ENCODE measurements at regions not wholly inside any gene's neighbourhood (a gene's known extent, or its start where the extent isn't known, plus 50 kb on each side); places are given as distances from the start of the nearest gene placed in this dataset.

DNA sequence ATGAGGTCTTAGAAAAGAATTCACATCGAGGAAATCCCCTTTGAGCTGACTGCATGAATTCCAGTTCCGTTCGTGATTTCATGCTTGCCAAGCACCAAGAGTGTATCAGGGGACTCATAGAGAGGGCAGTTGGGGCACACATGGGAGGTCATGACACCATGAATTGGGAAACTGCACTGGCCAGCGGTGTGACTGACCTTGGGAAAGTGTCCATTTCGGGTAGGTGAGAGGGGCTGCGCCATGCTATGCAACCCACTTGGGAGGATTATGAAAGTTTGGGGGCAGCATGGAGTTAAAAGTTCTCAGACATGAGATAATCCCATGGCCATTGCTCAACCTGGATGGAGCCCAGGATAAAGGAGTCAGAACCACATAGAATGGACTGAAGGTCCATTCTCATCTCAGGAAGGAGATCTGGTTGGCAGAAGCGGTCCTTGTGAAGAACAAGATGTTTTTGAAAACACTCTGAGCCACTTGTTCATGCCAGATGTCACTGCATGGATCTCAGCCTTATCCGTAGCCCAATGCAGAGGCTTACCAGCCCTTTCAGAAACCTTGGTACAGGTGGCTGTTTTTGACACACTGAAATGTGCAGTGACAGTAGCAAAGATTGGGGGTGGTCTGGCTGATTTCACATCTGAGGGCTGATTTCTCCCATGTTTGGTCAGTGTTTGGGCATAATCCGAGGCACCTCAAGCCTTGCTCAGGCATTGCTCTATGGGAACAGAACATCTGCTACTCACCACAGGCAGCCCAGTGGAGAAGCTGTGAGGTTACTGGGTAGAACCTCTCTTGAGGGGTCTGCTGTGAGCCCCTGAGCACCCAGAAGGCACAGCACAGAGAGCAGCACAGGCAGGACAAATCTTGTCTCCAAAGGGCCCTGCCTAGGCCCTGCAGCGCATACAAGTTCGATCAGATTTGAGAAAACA, 252.3 kb downstream of the CXCL12 start:
- 82% methylated on average over 10 of the region's 11 CpGs for WGBS
- Histone ChIP-seq H3K27ac (replicated peaks in 1 of 4) (no peak overlapping the region), H3K9me3 (no peaks in the 10 kb centered on the region)

DNA sequence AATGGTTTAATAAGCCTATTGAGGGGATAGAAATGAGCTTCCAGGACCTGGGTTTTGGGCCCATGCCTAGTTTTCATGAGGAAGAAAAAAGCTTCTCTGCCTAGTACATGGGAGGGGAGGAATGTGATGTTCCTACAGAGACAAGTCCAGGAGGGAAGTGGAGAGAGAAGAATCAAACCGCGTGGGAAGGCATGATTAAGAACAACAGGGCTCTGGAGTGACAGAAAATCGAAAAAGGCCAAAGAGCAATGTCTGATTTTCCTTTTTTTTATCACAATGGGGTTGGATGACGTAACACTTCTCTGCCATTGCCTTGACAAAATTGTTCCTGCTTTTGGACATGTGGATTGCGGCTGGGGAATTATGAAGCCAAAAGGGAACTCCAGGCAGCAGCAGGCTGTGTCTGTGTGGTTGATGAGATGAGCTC, 258.6 kb downstream of the CXCL12 start:
- peak; percentile 75 for DNase-seq (ENCODE audit: extremely low spot score)
- whole genome bisulfite sequencing: 79% methylated on average over 5 of the region's 5 CpGs
- no peak for TF ChIP-seq POLR2AphosphoS5 (IDR thresholded peaks at IDR 0.05)
- TF ChIP-seq EP300 (IDR thresholded peaks at IDR 0.05): no peak
- no peak for TF ChIP-seq POLR2A (IDR thresholded peaks at IDR 0.05; ENCODE audit: low read depth)
- no peak overlapping the region for H3K27ac ChIP-seq (replicated peaks in 1 of 4)
- no peaks in the 10 kb centered on the region for H3K36me3 ChIP-seq
- intact Hi-C loops (cut with DNase I): no loop called here
- no peaks in the 10 kb centered on the region for H3K4me1 ChIP-seq
- no peaks in the 10 kb centered on the region for H3K27me3 ChIP-seq
- H3K9me3 ChIP-seq: no peaks in the 10 kb centered on the region
- H3K4me3 ChIP-seq: no peak overlapping the region

More for the DNA sequence above, 252.3 kb downstream of the CXCL12 start:
- H3K27me3 ChIP-seq: no peaks in the 10 kb centered on the region
- H3K4me1 ChIP-seq: peaks cover 0 to 11% (median 0%) of the 10 kb centered on the region in 4 donors
- TF ChIP-seq, protein P1, sequence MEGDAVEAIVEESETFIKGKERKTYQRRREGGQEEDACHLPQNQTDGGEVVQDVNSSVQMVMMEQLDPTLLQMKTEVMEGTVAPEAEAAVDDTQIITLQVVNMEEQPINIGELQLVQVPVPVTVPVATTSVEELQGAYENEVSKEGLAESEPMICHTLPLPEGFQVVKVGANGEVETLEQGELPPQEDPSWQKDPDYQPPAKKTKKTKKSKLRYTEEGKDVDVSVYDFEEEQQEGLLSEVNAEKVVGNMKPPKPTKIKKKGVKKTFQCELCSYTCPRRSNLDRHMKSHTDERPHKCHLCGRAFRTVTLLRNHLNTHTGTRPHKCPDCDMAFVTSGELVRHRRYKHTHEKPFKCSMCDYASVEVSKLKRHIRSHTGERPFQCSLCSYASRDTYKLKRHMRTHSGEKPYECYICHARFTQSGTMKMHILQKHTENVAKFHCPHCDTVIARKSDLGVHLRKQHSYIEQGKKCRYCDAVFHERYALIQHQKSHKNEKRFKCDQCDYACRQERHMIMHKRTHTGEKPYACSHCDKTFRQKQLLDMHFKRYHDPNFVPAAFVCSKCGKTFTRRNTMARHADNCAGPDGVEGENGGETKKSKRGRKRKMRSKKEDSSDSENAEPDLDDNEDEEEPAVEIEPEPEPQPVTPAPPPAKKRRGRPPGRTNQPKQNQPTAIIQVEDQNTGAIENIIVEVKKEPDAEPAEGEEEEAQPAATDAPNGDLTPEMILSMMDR (IDR thresholded peaks at IDR 0.05): no peak
- peak in 1 of 2 donors; percentile 32 for TF ChIP-seq POLR2AphosphoS5 (IDR thresholded peaks at IDR 0.05)
- peak; percentile 91 for DNase-seq (ENCODE audit: extremely low spot score)
- H3K4me3 ChIP-seq: no peak overlapping the region
- no peaks in the 10 kb centered on the region for H3K36me3 ChIP-seq
- intact Hi-C loops (cut with DNase I): no loop called here

DNA sequence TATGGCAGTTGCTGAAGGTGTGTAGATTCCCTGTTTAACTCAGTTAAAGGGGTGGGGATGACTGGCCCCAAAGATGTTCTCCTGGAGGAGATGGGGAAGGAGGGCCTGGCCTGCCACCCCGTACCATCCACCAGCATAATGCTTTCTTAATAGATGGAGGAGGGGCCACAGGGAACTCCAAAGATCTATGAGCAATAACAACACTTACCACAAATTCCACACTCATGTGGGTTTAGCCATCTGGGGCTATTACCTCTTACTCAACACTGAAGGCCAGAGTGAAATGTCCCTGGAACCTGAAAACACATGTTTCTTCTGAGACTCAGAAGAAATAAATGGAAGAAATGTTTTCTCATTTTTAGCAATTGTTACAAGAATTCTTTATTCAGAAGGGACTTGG, 259.0 kb downstream of the CXCL12 start:
- H3K4me3 ChIP-seq: no peak overlapping the region
- intact Hi-C loops (cut with DNase I): no loop called here
- 100% methylated on average over 1 of the region's 1 CpG for whole genome bisulfite sequencing
- no peaks in the 10 kb centered on the region for H3K4me1 ChIP-seq
- peak; percentile 84 for DNase-seq (ENCODE audit: extremely low spot score)
- no peaks in the 10 kb centered on the region for H3K36me3 ChIP-seq
- H3K27ac ChIP-seq (replicated peaks in 1 of 4): no peak overlapping the region
- TF ChIP-seq, protein P1 (IDR thresholded peaks at IDR 0.05): no peak
- TF ChIP-seq POLR2A (IDR thresholded peaks at IDR 0.05; ENCODE audit: low read depth) (no peak), POLR2AphosphoS5 (IDR thresholded peaks at IDR 0.05) (no peak), EP300 (IDR thresholded peaks at IDR 0.05) (no peak)
- no peaks in the 10 kb centered on the region for H3K27me3 ChIP-seq
- no peaks in the 10 kb centered on the region for H3K9me3 ChIP-seq

DNA sequence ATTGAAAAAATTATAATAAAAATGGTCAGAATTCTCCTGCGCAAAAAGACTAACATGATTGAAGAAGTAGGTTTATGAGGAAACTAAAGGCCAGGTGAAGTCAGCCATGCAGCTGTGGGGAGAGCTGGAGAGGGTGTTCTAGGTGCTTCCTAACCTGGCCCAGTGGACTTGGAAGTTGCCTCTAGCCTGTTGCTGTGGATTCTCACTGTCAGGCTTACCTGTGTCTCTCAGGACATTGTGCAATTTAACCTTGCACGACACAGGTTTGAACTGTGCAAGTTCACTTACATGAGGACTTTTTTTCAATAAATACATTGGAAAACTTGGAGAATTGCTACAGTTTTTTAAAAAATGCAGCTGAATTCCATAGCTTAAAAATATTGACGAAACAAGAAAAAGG, 266.4 kb downstream of the CXCL12 start:
- TF ChIP-seq EP300 (IDR thresholded peaks at IDR 0.05) (no peak), POLR2AphosphoS5 (IDR thresholded peaks at IDR 0.05) (no peak), POLR2A (IDR thresholded peaks at IDR 0.05; ENCODE audit: low read depth) (no peak)
- TF ChIP-seq, protein P1 (IDR thresholded peaks at IDR 0.05): no peak
- H3K27me3 ChIP-seq: no peaks in the 10 kb centered on the region
- intact Hi-C loops (cut with DNase I): no loop called here
- no peaks in the 10 kb centered on the region for H3K9me3 ChIP-seq
- DNase-seq (ENCODE audit: extremely low spot score): no peak
- H3K27ac ChIP-seq (replicated peaks in 1 of 4): no peak overlapping the region
- no peaks in the 10 kb centered on the region for H3K4me1 ChIP-seq
- H3K4me3 ChIP-seq: no peak overlapping the region
- WGBS: 91% methylated on average over 3 of the region's 3 CpGs
- no peaks in the 10 kb centered on the region for H3K36me3 ChIP-seq

DNA sequence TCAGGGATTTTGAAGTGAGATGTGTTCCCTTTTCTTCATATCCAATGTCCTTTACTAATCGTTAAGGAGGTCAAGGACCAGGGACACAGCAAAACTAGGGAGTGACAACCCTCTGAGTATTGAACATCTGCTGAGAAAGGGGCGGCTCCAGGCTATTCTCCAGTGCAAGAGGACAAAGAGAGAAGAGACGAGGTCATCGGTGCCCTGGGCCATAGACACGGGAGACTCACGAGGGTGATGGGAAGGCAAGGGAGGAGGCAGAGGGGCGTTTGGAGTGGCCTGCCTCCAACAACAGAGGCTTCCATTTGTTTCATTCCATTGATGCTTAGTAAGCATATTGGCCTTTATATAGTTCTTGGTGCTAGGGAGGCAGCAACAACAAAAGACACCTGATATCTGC, 268.4 kb downstream of the CXCL12 start:
- intact Hi-C loops (cut with DNase I): no loop called here
- no peaks in the 10 kb centered on the region for H3K27me3 ChIP-seq
- WGBS: 84% methylated on average over 7 of the region's 7 CpGs

More for the DNA sequence above, 268.4 kb downstream of the CXCL12 start:
- no peaks in the 10 kb centered on the region for H3K36me3 ChIP-seq
- no peak overlapping the region for H3K27ac ChIP-seq (replicated peaks in 1 of 4)
- no peaks in the 10 kb centered on the region for H3K9me3 ChIP-seq
- H3K4me1 ChIP-seq: peaks cover 0 to 3% (median 0%) of the 10 kb centered on the region in 4 donors
- no peak for DNase-seq (ENCODE audit: extremely low spot score)
- TF ChIP-seq POLR2AphosphoS5 (IDR thresholded peaks at IDR 0.05) (no peak), POLR2A (IDR thresholded peaks at IDR 0.05; ENCODE audit: low read depth) (no peak)
- no peak overlapping the region for H3K4me3 ChIP-seq
